H1 (cell line): ENCODE measurements at regions not wholly inside any gene's neighbourhood (a gene's known extent, or its start where the extent isn't known, plus 50 kb on each side); places are given as distances from the start of the nearest gene placed in this dataset.

Experiments used
- BACH1 ChIP-seq: IDR thresholded peaks from 2 replicates; pipeline ENCODE4 v1.6.1; 2012; ENCODE audit warnings: low read length, improper control_type of control experiment
- JUND ChIP-seq: IDR thresholded peaks from 2 replicates; pipeline ENCODE4 v1.6.1; 2011; ENCODE audit warnings: mild to moderate bottlenecking, improper control_type of control experiment, low read length
- MAFK ChIP-seq: IDR thresholded peaks from 2 replicates; pipeline ENCODE4 v1.6.1; 2012; ENCODE audit warnings: low read depth, mild to moderate bottlenecking, improper control_type of control experiment, low read length
- SRF ChIP-seq: IDR thresholded peaks from 2 replicates; pipeline ENCODE4 v1.6.1; 2011; ENCODE audit warnings: mild to moderate bottlenecking, low read depth, low read length, moderate library complexity

DNA sequence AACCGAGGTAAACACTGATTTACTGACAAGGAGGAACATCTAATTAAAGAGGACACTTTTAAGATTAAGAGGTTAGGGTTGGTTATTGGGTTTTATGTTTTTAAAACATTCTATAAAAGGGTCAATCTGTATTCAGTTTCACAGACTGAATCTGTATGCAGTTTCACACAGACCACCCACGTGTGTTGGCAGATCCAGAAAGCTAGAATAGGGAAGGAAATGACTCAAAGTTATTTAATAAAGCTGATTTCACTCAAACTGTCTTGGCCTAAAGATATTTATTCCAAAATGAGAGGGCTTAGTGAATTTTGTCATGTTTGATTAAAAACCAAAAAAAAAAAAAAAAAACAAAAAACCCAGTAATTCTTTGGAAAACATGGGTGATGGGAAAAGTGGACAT lies 140.2 kb downstream of the SLC24A2 start (continued):
- no peak for TF ChIP-seq SRF
- TF ChIP-seq MAFK: no peak
- TF ChIP-seq BACH1: no peak
- TF ChIP-seq JUND: no peak
